ENCODE measurements at regions not wholly inside any gene's neighbourhood (a gene's known extent, or its start where the extent isn't known, plus 50 kb on each side); places are given as distances from the start of the nearest gene placed in this dataset.
"Not testable (repeated sequence)": the region's sequence is repeated elsewhere in the genome, so short reads cannot be mapped to it uniquely, and the experiment has no call there.

- no peak for DNase-seq (ENCODE audit: low spot score)
Observed at GRCh38 chr21:15472108-15473040, 257.4 kb upstream of the USP25 start.

DNA sequence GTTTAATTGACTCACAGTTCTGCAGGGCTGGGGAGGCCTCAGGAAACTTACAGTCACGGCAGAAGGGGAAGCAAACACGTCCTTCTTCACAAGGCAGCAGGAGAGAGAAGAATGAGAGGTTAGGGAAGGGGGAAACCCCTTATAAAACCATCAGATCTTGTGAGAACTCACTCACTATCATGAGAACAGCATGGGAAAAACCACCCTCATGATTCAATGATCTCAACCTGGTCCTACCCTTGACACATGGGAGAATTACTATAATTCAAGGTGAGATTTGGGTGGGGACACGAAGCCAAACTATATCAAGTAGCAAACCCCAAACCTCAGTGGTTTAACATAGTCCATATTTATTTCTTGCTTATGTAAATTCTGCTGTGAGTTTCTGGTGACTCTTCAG is 252.0 kb upstream of the USP25 start:
- DNase-seq (ENCODE audit: low spot score), result not testable (repeated sequence)

- no peak for DNase-seq (ENCODE audit: low spot score)
Observed at GRCh38 chr21:15480160-15480559, 249.6 kb upstream of the USP25 start.

GRCh38 chr21:15483138-15483780 is 246.5 kb upstream of the USP25 start:
- peak; percentile 78 for DNase-seq (ENCODE audit: low spot score)

DNA sequence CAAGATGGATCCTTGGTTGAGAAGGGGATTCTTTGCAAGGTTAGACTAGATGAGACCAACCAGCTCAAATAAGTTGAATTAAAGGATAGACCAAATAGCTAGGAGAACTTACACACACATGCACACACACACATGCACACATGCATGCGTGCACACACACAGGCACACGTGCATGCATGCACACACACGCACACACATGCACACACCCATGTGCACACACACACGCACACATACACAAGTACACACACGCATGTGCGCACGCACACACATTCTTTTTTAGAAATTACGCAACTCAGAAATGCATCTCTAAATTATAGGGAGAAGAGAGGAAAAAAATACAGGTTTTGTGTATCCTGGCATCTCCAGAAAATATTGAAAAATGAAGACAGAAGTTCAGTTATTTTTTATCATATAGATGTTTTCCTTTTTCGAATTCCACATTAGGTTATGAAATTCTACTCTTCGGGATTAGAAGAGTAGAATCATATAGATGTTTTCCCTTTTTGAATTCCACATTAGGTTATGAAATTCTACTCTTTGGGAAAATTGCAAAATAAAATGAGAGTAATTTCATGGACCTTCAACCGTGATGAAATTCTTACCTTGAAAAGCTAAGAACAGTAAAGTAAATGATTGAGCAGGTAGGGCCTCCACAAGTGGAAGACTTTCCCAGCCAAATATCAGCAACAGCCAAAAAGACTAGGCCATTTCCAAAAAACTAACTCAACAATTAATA is 243.2 kb upstream of the USP25 start:
- no peak for DNase-seq (ENCODE audit: low spot score)

DNA sequence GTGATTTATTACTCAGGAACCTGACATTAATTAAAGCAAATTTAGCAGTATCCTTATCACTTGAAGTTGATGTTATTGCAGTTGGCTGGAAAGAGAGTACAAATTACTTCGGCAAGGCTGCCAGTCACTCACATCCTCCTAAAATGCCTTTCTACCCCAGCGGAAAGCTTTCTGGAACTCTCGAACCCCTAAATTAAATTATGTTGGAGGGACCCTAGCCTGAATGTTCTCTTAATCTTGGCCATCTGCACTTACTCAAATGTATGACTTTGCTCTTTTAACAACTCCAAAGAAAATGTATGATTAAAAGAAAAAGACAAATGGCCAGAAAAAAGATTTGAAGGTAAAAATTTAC is 242.6 kb upstream of the USP25 start:
- DNase-seq (ENCODE audit: low spot score), result no peak

DNA sequence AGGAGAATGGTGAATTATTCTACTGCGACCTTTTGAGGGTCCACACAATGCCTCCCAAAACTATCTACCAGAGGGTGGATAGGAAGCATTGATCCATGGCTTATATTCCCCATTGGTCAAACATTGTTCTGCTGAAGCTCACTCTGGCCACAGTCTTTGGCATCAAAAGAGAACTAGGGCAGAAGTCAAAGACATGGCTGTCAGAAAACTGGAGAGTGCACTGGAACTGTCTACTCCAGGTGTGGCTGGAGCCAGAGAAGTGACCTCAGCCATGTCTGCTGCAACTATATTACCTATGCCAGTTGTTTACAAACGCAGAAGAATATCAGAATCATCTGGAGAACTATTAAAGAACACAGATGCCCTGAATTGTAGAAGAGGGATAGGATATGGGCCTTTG is 238.7 kb upstream of the USP25 start:
- DNase-seq (ENCODE audit: low spot score), result no peak

DNA sequence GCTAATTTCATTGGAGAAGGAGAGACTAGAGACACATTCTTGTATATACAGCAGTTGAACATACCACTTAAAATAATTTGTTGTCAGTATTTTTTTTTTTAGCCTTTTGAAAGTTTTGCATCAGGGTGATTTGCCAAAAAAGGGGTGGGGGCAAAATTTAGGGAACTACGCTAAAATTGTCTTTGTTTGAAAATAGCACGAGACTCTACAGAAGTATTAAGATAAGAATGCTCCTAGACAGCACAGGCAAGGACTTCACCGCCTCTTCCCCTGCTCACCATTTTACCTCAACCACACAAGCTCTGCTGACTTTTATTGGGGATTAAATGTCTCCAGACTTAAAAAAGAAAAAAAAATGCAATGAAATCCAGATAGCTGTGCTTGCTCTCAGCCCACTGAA is 236.1 kb upstream of the USP25 start:
- DNase-seq (ENCODE audit: low spot score), result no peak

DNA sequence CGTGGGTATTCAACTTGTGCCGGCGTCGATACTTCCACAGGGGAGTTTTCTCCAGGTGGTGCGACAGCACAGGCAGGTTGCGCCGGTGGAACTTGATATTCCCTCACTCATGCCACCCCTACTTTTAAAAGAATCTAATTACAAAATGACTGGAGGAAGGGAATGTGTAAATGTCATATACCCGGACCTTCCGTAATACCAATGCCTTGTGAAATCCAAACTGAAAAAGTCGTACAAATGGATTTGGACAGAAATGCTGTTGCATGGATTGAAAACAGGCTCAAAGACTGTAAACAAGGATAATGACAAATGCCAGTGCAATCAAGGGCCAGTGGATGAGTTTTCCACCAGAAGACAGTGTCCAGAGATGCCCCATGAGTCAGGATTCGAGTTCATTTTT is 235.3 kb upstream of the USP25 start:
- no peak for DNase-seq (ENCODE audit: low spot score)

DNA sequence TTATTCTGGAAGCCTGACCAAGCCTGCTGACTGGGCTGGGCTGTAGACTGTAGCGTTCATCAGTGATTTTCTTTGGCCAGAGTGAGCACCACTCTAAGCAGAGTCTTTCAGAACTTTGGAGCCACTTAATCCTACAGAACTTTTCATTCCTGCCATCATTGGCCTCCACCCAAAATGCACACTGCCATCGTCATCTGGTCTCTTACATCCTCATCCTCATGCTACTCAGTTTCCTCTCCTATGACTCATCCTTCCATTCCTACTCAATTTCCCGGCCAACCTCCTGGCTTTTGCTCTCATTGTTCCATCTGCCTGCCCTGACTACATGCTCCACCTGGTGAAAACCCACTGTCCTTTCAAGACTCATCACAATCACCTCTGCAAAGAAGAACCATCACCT is 233.8 kb upstream of the USP25 start:
- peak; percentile 35 for DNase-seq (ENCODE audit: low spot score)

DNA sequence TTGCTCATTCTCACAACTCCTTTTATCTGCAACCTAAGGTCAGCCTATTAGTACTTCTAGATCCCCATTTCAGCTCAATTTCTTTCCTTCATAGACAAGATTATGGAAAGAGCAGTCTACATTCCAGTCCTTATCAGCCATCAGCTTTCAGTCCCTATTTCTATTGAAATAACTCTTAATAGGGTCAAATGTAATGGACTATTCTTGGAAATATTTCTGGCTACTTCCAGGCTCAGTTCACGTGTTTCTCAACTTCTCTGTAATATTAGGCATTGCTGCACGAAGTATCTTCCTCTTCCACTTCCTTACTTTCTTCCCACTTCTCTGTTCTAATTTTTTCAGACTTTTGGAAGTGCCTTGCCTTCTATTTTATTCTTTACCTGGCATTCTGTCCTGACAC is 232.9 kb upstream of the USP25 start:
- DNase-seq (ENCODE audit: low spot score), result no peak

GRCh38 chr21:15498455-15498854 is 231.3 kb upstream of the USP25 start:
- DNase-seq (ENCODE audit: low spot score), result no peak

DNA sequence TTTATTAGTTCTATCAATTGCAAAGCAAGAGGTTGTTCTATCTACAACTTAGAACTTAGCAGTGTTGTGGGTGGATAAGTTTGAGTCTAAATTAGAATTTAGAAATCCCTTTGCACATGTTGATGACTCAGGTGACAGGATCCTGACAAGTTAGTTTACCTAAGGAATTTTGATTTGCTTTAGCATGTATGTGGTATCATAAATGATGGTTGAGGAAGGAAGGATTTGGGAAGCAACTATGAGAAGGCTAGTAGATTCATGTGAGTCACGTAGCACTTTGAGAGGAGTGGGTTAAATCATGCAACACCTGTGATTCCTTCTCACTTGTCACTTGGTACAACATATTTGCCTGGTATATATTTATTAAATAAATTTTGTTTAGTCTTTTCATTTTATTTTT is 223.7 kb upstream of the USP25 start:
- DNase-seq (ENCODE audit: low spot score), result no peak

- no peak for DNase-seq (ENCODE audit: low spot score)
Observed at GRCh38 chr21:15508554-15508953, 221.2 kb upstream of the USP25 start.

- no peak for DNase-seq (ENCODE audit: low spot score)
Observed at GRCh38 chr21:15514073-15514946, 215.5 kb upstream of the USP25 start.

DNA sequence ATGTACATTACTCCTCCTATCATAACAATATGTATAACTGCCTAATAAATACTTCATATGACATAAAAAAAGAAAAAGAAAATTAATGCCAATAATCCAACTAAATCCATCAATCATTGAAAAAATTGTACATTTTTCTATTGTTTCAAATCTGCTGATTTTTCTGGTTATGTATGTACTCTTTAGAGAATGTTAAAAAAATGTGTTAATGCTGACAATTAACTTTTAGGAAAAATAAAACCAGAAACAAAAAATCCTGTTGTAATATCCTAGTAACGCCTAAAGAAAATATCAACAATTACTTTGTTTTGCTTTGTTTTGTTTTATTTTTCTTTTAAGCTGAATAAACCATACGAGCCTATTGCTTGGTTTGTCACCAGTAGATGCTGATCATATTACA is 213.9 kb upstream of the USP25 start:
- DNase-seq (ENCODE audit: low spot score), result no peak

- no peak for DNase-seq (ENCODE audit: low spot score)
Observed at GRCh38 chr21:15517394-15517793, 212.4 kb upstream of the USP25 start.

GRCh38 chr21:15520811-15521643 is 208.8 kb upstream of the USP25 start:
- DNase-seq (ENCODE audit: low spot score), result peak; percentile 7

GRCh38 chr21:15521644-15522001 is 208.2 kb upstream of the USP25 start:
- no peak for DNase-seq (ENCODE audit: low spot score)

DNA sequence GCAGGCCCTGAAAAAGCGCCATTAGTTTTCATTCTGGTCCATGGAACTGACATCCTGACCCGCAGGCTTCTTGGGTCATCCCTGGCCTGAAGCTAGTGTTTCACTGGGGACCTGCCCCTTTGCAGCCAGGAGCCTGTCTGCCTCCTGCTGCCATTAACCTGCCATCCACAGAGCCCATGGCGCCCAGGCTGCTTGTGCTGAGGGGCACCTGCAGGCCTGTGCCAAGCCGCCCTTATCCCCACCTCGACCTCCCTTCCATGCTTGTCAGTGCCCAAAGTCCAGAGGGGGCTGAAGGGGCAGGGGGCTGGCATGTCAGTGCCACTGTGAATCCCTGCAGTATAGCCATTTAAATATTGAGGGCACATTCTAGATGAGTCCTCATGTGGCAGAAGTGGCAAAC is 207.6 kb upstream of the USP25 start:
- no peak for DNase-seq (ENCODE audit: low spot score)

DNA sequence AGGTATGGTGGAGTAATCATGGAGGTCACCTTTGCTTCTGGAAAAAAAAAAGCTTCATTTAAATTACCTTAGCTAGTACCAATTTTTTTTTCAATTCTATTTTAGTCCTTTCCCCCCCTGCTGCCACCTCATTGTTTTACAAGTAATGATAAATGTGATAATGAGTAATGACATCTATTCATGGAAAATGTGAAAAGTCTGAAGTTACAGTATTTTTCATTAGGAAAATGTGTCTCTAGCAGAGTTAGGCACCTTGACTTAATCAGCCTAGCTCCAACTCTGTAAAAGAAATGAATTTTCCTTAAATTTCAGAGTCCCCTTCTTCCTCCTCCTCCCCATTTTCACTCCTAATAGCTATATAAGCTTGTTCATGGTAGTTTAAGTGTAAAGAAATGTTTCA is 204.9 kb upstream of the USP25 start:
- no peak for DNase-seq (ENCODE audit: low spot score)
